ENCODE measurements at regions not wholly inside any gene's neighbourhood (a gene's known extent, or its start where the extent isn't known, plus 50 kb on each side); places are given as distances from the start of the nearest gene placed in this dataset.

DNA sequence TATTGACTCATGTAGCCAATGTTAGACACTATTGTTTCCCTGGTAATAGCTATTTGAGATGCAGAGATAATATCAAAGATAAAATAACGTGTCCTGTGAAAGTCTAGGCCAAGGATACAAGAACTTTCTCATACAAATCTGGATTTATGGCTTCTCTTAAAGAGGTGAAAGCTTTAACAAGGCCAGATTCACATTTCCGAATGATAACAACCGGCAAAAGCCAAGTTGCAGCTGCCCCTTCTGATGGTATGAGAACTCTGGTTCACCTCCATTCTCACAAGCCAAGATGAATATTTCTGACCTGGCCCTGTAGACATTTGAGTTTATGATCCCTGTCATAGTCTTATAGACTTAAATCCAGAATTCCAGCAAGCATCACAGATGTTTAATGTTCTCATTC, 230.4 kb upstream of the ZC3H12C start:
- no peak for DNase-seq (ENCODE audit: low read depth)

- no peak for DNase-seq (ENCODE audit: low read depth)
Measured at GRCh38 chr11:109864151-109864661, 229.0 kb upstream of the ZC3H12C start.

DNA sequence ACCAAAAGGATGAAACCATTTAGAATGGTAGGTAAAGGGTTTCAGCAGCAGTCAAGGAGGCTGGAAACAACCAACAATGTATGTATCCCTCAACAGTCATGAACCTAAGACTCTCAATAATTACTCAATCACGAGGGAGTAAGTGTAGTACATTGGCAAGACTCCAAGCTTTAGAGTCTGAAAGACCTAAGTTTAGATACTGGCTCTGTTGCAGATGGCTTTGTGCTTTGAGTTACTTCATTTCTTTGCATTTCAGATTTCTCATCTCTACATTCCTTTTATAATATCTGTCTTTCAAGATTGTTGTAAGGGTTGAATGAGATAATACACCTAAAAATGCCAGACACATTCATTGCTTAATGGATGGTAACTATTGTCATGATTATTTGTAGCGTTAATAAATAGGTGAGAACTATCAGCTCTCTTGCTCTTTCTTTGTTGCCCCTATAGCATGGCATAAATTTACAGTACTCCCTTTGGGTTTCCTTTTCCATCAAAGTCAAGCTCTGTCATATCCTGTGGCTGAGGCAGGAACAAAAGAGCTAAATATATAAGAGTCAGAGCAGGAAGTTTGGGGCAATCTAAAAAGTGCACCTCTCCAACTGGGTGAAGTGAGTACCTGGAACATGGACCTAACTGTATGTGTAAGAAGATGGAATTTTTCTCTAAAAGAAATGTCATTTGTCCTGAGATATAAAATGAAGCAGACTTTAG, 228.2 kb upstream of the ZC3H12C start:
- no peak for DNase-seq (ENCODE audit: low read depth)

DNA sequence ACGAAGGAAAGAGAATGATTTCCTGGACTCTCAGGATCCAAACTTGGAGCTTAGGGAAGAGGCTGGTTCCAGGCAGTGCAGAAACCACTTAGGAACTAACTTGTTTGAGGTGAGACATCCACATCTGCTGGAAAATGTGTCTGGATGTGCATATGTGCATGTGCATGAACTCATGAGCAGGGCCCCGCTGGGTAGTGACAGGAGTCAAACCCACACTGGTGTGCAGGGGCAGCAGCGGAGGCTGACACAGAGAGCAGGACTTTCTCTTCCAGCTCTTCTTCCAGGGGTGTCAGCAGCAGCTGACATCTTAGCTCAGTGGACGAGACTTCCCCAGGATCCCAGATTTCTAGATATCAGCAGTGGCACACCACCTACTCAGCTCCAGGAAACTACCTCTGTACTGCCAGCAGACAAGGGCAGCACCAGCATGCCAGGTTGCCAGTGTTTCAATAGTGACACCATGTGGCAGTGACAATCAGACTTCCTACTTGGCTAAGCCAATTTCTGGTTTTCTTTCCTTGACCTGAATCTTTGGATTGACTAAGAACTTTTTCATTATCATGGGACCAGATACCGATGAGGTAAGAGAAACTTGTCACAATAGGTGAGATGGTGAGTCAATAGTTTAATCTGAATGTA, 227.5 kb upstream of the ZC3H12C start:
- DNase-seq (ENCODE audit: low read depth): no peak

DNA sequence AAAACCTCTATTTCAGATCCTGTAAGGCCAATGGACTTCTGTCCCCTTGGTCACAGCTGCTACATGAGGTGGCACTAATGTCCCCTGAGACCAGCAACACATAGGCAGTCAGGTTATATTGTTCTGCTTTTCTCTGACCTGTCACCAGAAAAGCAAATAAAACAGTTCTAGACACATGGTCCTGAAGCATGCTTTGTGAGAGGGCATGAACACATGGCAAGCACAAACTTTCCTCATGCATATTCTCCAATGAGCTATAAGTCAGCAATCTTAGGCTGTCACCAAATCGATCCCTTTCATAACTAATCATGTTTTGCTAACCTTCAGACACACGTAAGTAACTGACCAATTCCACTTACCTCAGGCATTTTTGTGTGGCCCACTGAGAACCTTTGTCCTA, 225.4 kb upstream of the ZC3H12C start:
- DNase-seq (ENCODE audit: low read depth): no peak

DNA sequence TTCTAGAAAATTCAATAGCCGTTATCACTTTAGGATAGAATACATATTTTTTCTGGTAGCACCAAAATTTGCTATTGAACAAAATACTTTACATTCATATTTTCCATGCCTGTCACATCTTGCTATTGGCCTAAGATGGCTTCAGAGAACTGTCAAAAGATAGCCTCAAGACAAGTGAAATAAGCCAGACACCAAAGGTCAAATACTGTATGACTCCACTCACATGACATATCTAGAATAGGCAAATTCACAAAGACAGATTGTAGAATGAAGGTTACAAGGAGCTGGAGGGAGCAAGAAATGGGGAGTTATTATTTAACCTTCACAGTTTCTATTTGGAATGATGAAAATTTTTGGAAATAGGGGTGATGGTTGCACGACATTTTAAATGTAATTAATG, 223.7 kb upstream of the ZC3H12C start:
- no peak for DNase-seq (ENCODE audit: low read depth)

DNA sequence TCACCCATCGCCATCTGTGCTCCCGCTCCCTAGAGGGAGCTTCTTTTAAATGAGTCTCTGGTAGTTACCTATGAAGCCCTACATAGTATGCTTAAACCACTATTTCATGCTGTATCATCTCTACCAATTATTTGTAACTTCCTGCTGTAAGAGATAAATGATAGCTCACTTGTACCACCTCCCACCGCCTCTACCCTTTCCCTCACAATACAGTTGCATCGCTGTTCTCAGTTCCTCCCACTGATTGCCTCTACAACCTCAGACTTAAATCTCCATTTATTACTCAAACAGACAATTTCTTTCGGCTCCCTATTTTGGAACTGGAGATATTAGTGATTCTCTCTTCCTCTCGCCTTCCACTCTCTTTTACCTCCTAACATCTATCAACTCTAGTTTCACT, 222.9 kb upstream of the ZC3H12C start:
- DNase-seq (ENCODE audit: low read depth): no peak

DNA sequence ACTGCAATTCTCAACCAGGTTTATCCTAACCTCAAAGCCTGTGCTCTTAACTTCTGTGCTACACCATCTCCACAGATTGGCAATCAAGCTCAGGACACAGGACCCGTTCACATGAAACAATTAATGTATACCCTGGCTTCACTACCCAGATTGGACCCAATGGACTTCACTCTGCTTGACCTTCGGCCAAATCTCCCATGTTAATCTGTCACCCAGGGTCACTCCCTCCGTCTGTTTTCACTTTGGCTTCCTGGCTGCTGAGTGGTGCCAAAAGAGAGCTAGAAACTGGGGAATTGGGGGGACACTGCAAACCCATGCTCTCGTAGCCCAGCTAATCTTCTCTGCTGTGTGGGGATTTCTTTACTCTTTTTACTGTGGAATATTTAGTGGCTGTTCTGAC, 216.1 kb upstream of the ZC3H12C start:
- DNase-seq (ENCODE audit: low read depth): no peak

DNA sequence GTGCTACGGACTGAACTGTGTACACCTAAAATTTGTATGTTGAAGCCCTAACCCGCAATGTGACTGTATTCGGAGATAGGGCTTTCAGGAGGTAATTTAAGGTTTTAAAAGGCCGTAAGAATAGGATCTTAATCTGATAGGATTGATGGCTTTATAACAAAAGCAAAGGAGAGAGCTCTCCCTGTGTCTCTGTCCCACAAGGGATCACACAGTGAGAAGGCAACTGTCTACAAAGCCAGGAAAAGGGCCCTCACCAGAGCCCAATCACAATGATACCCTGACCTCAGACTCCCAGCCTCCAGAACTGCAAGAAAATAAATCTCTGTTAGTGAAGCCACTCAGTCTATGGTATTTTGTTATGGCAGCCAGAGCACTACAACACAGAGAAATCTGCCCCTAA, 208.7 kb upstream of the ZC3H12C start:
- no peak for DNase-seq (ENCODE audit: low read depth)

DNA sequence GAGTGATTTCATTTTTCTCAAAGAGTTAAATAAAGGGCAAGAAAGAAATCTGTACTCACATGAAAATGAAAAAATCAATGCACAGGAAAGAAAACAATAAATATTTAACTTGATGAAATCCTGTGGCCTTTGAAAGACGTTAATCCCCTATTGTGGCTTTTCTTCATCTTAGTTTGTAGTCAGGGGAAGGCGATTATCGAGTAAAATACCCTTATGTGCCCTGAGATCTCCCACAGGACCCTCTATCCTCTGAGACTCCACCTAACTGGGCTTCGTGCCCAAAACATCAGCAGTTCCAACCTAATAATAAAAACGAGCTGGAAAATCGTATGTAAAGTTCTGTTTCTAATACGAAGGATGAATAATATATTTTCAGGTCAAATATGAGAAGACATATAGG, 208.2 kb upstream of the ZC3H12C start:
- DNase-seq (ENCODE audit: low read depth): no peak

- no peak for DNase-seq (ENCODE audit: low read depth)
Measured at GRCh38 chr11:109892321-109892794, 200.8 kb upstream of the ZC3H12C start.

GRCh38 chr11:109894242-109894641, 198.9 kb upstream of the ZC3H12C start:
- no peak for DNase-seq (ENCODE audit: low read depth)

DNA sequence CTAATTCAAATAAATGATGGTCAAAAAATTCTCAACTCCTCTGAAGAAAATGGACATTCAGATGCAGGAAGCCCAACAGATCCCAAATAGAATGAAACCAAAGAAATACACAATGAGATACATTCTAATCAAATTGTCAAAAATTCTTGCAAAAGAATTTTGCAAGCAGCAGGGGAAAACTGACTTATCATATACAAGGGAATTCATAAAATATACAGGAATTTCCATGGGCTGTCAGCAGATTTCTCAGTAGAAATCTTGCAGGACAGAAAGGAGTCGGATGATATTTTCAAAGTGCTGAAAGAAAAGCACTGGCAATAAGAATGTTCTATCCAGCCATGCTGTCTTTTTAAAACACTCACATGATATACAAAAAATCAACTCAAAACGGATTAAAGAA, 194.6 kb upstream of the ZC3H12C start:
- DNase-seq (ENCODE audit: low read depth): no peak

GRCh38 chr11:109902764-109903433, 190.3 kb upstream of the ZC3H12C start:
- no peak for DNase-seq (ENCODE audit: low read depth)

GRCh38 chr11:109911488-109911887, 181.7 kb upstream of the ZC3H12C start:
- no peak for DNase-seq (ENCODE audit: low read depth)

DNA sequence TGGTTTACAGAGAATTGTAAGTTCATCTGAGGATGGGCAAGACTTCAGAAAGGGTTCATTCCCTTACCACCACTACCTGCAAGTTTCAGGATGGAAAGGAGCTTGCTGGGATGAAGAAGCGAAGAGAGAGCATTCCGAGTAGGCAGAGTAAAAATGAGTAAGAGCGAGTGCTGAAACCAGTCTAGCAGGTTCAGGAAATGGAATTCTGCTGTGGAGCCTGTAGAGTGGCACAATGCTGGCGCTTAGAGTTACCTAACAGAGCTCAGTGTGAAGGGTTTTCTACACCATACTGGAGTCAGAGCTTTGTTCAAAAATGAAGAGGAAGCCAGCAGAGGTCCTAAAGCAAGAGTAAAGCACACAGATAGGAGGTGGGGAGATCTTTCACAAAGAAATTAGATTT, 179.2 kb upstream of the ZC3H12C start:
- DNase-seq (ENCODE audit: low read depth): no peak

- DNase-seq (ENCODE audit: low read depth): no peak
Measured at GRCh38 chr11:109914809-109915653, 178.2 kb upstream of the ZC3H12C start.

DNA sequence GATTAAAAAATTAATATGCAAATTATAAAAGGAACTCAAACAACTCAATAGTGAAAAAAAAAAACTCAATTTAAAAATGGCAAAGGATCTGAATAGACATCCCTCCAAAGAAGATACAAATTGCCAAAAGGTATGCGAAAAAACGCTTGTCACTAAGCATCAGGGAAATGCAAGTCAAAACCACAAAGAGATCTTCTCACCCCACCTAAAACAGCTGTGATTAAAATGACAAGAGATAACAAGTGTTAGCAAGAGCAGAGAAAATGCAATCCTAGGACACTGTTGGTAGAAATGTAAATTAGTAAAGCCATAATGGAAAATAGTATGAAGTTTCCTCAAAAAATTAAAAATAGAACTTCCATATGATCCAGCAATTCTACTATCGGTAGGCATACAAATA, 166.3 kb upstream of the ZC3H12C start:
- no peak for DNase-seq (ENCODE audit: low read depth)

- DNase-seq (ENCODE audit: low read depth): no peak
Measured at GRCh38 chr11:109929308-109929707, 163.9 kb upstream of the ZC3H12C start.

GRCh38 chr11:109933126-109933525, 160.1 kb upstream of the ZC3H12C start:
- no peak for DNase-seq (ENCODE audit: low read depth)

DNA sequence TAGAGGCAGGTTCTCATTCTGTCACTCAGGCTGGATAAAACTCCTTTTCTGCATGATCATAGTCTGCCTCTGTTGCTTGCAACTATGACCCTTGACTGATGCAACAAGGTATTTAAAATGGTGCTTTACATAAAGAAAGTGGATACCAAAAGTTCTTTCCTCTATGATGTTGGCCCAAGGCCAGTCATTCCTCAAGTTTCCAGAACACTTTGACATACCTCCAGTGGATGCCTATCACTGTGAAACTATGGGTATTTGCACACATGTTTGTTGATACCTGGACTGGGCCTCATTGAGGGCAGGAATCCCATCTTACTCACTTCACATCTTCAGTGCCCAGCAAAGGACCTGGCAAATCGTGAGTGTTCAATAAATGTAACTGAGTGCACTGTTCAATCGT, 159.0 kb upstream of the ZC3H12C start:
- no peak for DNase-seq (ENCODE audit: low read depth)

DNA sequence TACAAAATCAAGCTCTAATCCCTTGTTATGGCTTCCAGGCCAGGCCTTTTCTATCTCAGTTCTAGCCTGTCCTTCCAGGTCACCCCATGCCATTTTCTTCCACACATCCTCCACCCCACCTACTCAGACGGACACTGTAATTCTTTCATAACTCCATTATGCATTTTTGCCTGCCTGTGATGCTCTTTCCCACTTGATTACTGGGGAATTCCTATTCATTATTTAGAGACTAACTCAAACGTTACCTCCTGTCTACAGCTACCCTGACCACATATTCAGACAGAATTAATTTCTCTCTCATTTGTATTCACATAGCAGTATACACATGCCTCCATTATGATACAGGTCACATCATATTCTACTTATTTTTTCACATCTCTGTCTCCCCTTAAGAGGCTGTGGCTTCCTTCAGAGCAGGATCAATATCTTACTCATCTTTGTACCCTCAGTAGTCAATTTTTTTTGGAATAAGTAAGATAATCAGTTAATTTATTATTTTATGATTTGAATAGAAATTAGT, 156.5 kb upstream of the ZC3H12C start:
- no peak for DNase-seq (ENCODE audit: low read depth)
